ENCODE measurements at regions not wholly inside any gene's neighbourhood (a gene's known extent, or its start where the extent isn't known, plus 50 kb on each side); places are given as distances from the start of the nearest gene placed in this dataset.

- H3K56ac ChIP-seq (replicated peaks; ENCODE audit: insufficient read length, low read depth, low read length), result no peak overlapping the region
- no peak overlapping the region for H3K9ac ChIP-seq (replicated peaks in 1 of 4; ENCODE audit: extremely low read depth in 1 of 4, low read depth in 3 of 4, low read length in 3 of 4)
- no peak for DNase-seq (ENCODE audit: low read depth in 1 of 2, low spot score in 2 of 2)
- H2BK12ac ChIP-seq (ENCODE audit: low read depth, low read length), result no peak overlapping the region
- FAIRE-seq, result no peak
- H2BK5ac ChIP-seq (ENCODE audit: low read depth, low read length), result no peak overlapping the region
- no peak overlapping the region for H3K27ac ChIP-seq (ENCODE audit: low read depth, low read length)
- no peak overlapping the region for H2BK15ac ChIP-seq (ENCODE audit: low read length)
- H3K36me3 ChIP-seq (ENCODE audit: control insufficient read depth in 2 of 4, insufficient read depth in 4 of 4, low read length in 3 of 4), result peaks cover 0 to 3% (median 0%) of the 10 kb centered on the region in 4 experiments; a peak in 1 of 8 replicates
- no peak overlapping the region for H3K4me2 ChIP-seq (ENCODE audit: insufficient read depth in 1 of 2, low read depth in 2 of 2, low read length in 2 of 2)
- WGBS, 2 experiments (ENCODE audit: extremely low coverage in 1 of 2, insufficient coverage in 1 of 2, insufficient read length in 1 of 2, insufficient replicate concordance in 2 of 2, low coverage in 1 of 2, low lambda C conversion rate in 2 of 2, missing lambda C conversion rate in 1 of 2), result 87% methylated on average over 1 of the region's 1 CpG; no CpG with 5 or more reads in 1 of the 2 experiments
- no peaks in the 10 kb centered on the region for H3K79me2 ChIP-seq (ENCODE audit: control insufficient read depth in 1 of 2, insufficient read depth in 2 of 2, low read length in 2 of 2)
- no peaks in the 10 kb centered on the region for H3K4me1 ChIP-seq (replicated peaks in 1 of 4; ENCODE audit: control insufficient read depth in 3 of 4, insufficient read depth in 4 of 4, low read length in 3 of 4)
- H4K5ac ChIP-seq (ENCODE audit: insufficient read length, low read depth, low read length), result no peak overlapping the region
- no peak overlapping the region for H3K23ac ChIP-seq (ENCODE audit: insufficient read length)
- H4K8ac ChIP-seq (ENCODE audit: extremely low read depth, insufficient read depth, low read length), result no peak overlapping the region
- no peak overlapping the region for H2BK120ac ChIP-seq (replicated peaks; ENCODE audit: low read depth, low read length)
- POLR2A ChIA-PET (ENCODE audit: partially characterized antibody), result no interaction called here
- H3K79me1 ChIP-seq (ENCODE audit: low read depth, low read length), result no peaks in the 10 kb centered on the region
- H2AFZ ChIP-seq (ENCODE audit: low read length), result no peak overlapping the region
- no peak overlapping the region for H3K4ac ChIP-seq (replicated peaks; ENCODE audit: insufficient read length, low read depth, low read length)
- H3K18ac ChIP-seq (ENCODE audit: extremely low read depth, low read length), result no peak overlapping the region
- no peaks in the 10 kb centered on the region for H4K20me1 ChIP-seq (replicated peaks in 1 of 2; ENCODE audit: control insufficient read depth in 1 of 2, insufficient read depth in 2 of 2, low read length in 2 of 2)
- H3K9me3 ChIP-seq (ENCODE audit: insufficient read depth in 2 of 2, low read depth in 1 of 2, low read length in 1 of 2), result peaks cover 4 to 8% of the 10 kb centered on the region in 2 experiments; a peak in 2 of 4 replicates
- no peak overlapping the region for H3K4me3 ChIP-seq (ENCODE audit: extremely low read depth in 1 of 4, insufficient read depth in 2 of 4, low read depth in 3 of 4, low read length in 4 of 4)
- H2BK20ac ChIP-seq (ENCODE audit: low read length), result no peak overlapping the region
- H3K14ac ChIP-seq (ENCODE audit: insufficient read length), result no peak overlapping the region
- no peak overlapping the region for H4K91ac ChIP-seq (replicated peaks; ENCODE audit: insufficient read length, low read length)
- H2AK5ac ChIP-seq (ENCODE audit: low read depth, low read length), result no peak overlapping the region
- CTCF ChIA-PET (ENCODE audit: partially characterized antibody), result no interaction called here
- H3K27me3 ChIP-seq (replicated peaks in 1 of 4; ENCODE audit: control insufficient read depth in 3 of 4, extremely low read depth in 1 of 4, insufficient read depth in 3 of 4, low read length in 3 of 4), result no peaks in the 10 kb centered on the region
- 0 out of 2 replicates have a peak, but pooled peaks cover 2% of the 10 kb centered on the region for H3K23me2 ChIP-seq (ENCODE audit: low read depth, low read length)
- no peak for TF ChIP-seq NRF1 (IDR thresholded peaks at IDR 0.05; ENCODE audit: low read depth, low read length)
- TF ChIP-seq NANOG (IDR thresholded peaks at IDR 0.05; ENCODE audit: insufficient read depth, low read depth, low read length, poor library complexity, severe bottlenecking), result no peak
- TF ChIP-seq POLR2AphosphoS5 (IDR thresholded peaks at IDR 0.05; ENCODE audit: low read depth, low read length), result no peak
- TF ChIP-seq CHD1 (IDR thresholded peaks at IDR 0.05; ENCODE audit: low read depth, low read length), result no peak
- TF ChIP-seq TEAD4 (IDR thresholded peaks at IDR 0.05; ENCODE audit: low read depth, low read length), result no peak
- no peak for TF ChIP-seq RXRA (IDR thresholded peaks at IDR 0.05; ENCODE audit: insufficient read depth, low read depth, low read length)
- TF ChIP-seq SAP30 (IDR thresholded peaks at IDR 0.05; ENCODE audit: insufficient read depth, insufficient replicate concordance, low read length), result no peak
- TF ChIP-seq RBBP5 (IDR thresholded peaks at IDR 0.05; ENCODE audit: borderline replicate concordance, low read depth, low read length), result no peak
These were observed 471.4 kb upstream of the NAALADL2 start for GRCh38 chr3:174387736-174388135.
